GM21737 (cell line): ENCODE measurements at regions not wholly inside any gene's neighbourhood (a gene's known extent, or its start where the extent isn't known, plus 50 kb on each side); places are given as distances from the start of the nearest gene placed in this dataset.

Source experiments
- ATAC-seq: cut with Tn5 transposase; IDR thresholded peaks from one replicate; pipeline ENCODE4 v1.9.1; 2021; ENCODE audit warnings: mild to moderate bottlenecking, moderate library complexity; ENCODE audit not compliant: unreplicated experiment

DNA sequence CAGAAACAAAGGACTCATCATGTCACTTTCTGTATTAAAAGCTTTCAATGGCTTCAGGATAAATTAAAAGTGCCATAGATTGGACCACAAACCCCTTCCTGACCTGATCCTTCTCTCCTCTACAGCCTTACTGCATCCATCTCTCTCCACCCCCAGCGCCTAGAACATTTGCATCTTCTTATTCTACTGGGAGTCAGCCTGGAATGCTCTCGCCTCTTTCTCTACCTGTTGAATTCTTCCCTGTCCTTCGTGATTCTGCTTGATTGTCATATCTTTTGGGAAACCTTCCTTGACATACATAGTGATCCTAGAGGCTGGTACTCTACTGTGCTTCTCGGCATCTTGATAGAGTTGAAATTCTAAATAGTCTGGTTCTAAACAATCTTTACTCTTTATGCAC lies 332.0 kb upstream of the PBX1 start:
- ATAC-seq, result no peak

DNA sequence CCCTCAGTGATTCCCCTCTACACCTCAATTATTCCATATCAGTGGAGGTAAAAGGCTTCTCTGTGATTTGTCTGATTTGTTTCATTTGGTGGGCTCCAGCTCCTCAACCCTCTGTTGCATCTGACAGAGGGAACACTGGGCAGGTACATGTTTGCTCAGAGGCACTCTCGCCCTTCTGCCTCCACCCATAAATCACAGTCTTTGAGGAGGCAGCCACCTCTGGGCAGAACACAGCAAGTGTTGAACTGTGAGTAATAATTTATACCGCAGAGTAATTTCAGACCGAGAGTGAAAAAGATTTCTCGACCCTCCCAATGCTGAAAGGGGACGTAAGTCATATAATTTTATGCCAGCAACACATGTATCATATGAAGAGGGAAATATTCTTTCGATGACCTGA lies 330.1 kb upstream of the PBX1 start:
- no peak for ATAC-seq

GRCh38 chr1:164233149-164233548 lies 325.8 kb upstream of the PBX1 start:
- ATAC-seq, result no peak

GRCh38 chr1:164240081-164240480 lies 318.9 kb upstream of the PBX1 start:
- ATAC-seq, result no peak

DNA sequence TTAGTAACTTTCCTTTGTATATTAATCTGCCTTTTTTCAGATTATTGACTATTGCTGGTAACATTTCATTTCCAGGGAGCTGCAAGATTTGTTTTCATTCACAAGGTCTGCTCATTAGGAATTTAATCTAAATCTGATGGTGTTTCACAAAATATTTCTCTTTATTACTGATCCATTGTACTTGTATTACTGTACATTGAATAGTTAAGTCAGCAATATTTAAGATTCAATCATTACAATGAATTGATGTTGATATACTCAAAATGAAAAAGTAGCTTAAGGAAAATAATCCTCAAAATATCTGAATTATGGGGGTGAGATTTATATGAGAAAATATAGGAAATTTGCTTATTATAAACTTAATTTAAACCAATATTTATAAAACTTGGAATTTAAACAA lies 308.6 kb upstream of the PBX1 start:
- ATAC-seq, result no peak

GRCh38 chr1:164256456-164256855 lies 302.5 kb upstream of the PBX1 start:
- no peak for ATAC-seq

DNA sequence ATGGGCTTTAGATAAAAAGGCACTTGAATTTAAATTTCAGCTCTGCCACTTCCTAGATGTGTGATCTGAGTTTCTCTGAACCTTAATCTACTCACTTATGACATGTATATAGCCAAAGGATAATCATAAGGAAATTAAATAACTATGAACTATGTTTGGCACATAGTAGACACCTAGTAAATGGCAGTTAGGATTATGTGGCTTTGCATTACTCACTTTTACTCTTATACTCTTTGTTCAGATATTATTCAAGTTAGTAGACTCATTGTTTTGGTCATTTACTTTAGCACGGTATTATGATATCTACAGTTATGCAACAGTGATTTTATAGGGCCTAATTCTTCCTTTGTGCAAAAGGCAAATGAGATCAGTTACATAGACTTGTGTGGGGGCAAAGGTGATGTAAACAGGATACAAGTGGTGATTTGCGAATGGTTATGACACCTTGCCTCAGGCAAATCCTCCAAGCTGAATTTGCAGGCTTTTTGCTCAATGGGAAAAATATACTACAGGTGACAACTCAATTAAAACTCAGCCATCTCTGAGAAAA lies 297.2 kb upstream of the PBX1 start:
- ATAC-seq, result no peak

DNA sequence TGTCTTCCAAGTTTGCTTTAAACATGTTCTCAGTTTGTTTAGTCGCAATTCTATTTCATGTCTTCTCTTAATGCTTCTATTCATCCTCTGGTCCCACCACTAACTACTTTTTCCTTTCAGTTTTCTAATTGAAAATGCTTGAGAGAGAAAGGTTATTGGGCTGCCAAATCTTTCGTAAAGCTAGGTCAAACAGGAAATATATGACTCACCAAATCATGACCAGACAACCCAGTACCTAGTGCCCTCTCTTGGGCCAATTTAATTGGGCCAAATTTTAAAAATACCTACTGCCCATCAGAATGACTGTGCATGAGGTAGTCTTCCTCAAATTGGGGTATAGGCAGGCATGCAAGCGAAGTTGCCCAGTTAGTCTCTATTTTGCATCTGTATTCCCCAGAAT lies 295.4 kb upstream of the PBX1 start:
- ATAC-seq, result no peak

- no peak for ATAC-seq
Measured at GRCh38 chr1:164265232-164265631, 293.8 kb upstream of the PBX1 start.

- no peak for ATAC-seq
Measured at GRCh38 chr1:164272156-164272555, 286.8 kb upstream of the PBX1 start.

DNA sequence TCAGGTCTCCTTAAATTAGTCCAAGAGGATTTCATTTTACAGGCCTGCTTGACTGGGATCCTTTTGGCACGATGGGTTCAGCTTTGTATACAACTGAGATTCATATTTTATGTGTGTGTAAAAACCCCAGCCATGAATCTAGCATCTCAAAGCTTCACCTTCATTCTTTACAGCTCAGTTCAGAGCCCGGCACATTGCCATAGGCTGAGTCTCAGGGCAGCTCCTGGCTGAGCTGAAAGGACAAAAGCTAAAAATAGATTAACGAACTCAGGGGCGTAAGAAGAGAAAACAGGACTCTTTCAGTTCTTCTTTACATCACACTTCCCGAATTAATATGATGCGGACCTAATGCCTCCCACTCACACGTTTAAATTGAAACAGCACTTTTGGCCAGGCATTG lies 262.8 kb upstream of the PBX1 start:
- ATAC-seq, result no peak

DNA sequence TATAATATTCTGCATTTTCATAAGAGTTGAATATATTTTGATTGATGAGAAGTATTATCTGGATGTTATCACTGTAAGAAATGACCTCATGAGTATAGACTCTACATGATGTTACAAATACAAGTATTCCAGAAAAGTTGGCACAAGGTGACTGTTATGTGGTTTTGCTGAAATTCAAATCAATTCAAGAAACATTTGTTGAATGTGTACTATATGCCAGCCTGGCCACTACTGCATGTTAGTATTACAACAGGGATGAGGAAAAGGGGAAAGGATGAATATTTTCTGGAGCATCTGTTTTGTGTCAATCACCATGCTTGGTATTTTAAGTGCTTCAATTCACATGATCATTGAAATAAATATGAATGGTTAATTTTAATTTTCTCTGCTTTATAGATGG lies 250.9 kb upstream of the PBX1 start:
- ATAC-seq, result no peak

DNA sequence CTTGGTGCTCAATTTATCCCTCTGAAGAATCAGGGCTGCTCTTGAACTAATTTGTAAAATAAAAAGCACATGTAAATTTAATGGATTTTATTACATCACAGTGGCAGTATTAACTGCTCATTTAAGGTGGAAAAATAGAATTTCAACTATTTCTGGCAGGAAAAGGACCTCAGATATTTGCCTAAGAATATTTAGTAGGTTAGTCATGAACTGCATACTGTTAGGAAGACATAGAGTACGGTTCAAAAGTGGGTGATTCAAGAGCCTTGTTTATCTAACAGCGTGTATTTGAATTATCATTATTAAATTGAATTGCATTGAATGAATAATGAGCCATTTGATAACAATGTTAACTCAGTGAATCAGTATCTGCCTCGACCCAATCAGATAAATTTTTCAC lies 248.8 kb upstream of the PBX1 start:
- no peak for ATAC-seq

GRCh38 chr1:164311377-164311776 lies 247.6 kb upstream of the PBX1 start:
- no peak for ATAC-seq

GRCh38 chr1:164320790-164321731 lies 237.9 kb upstream of the PBX1 start:
- ATAC-seq, result no peak

DNA sequence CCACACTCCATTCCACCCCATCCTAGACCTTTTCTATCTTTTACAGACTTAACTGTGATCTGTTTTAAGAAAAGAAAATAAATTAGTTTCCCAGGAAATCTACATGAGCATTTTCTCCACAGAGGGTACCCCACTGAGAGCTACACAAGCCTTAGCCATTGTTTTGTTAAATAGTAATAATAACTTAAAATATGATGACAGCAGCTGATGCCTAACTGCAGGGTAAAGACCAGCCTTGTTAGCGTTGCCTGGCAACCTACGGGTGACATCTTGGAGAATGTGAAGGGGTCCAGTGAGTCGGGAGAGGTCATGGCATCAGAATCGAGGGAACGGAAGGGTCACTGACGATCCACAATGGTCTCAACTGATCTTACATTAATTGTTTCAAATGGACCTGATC lies 233.2 kb upstream of the PBX1 start:
- ATAC-seq, result no peak

GRCh38 chr1:164333387-164333786 lies 225.6 kb upstream of the PBX1 start:
- no peak for ATAC-seq

DNA sequence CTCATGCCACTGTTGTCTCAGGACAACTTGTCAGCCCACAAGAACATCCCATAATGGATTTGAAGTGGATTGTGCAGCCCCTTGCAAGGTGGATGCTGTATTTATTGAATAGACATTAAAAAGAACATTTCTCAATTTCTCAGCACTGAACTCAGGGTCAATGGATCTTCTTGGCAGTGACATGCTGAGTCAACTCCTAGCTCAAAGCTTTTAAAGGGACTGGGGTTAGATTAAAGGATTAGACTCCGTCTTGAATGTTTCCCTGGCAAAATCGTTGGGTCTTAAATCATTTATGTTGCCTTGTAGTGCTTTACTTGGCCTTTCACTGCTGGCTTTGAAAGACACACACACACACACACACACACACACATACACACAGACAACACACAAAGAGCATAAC lies 221.6 kb upstream of the PBX1 start:
- ATAC-seq, result no peak

DNA sequence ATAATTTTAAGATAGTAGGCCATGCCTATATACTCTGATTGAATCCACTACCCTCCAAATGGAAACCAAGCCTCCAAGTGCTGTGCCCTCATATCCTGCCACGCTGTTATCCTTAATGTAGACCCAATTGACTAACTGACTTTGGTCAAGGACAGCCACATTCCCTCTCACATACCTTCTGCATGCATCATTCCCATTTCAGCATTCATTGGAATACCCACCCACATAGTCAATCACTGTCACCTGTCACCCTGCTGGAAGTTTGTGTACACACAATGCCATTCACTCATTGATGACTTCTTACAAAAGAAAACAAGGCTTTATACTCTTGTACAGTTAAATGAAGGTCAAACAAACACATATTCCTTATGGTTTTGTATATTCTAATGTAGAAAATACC lies 221.1 kb upstream of the PBX1 start:
- no peak for ATAC-seq

GRCh38 chr1:164343189-164343588 lies 215.8 kb upstream of the PBX1 start:
- no peak for ATAC-seq

DNA sequence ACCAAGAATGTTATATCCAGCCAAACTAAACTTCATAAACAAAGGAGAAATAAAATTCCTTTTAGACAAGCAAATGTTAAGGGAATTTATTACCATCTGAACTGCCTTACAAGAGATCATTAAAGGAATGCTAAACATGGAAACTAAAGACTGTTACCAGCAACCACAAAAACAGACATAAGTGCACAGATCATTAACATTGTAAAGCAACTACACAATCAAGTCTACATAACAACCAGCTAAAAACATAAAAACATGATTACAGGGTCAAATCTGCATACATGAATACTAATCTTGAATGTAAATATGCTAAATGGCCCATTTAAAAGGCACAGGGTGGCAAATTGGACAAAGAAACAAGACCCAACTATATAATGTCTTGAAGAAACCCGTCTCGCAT lies 211.0 kb upstream of the PBX1 start:
- ATAC-seq, result no peak

- no peak for ATAC-seq
Measured at GRCh38 chr1:164356511-164356910, 202.5 kb upstream of the PBX1 start.

GRCh38 chr1:164360265-164360664 lies 198.7 kb upstream of the PBX1 start:
- no peak for ATAC-seq
